CD4-positive, alpha-beta T cell treated with Interleukin-6 at 100 ng/mL for 8 hours (primary cell): ENCODE measurements at regions not wholly inside any gene's neighbourhood (a gene's known extent, or its start where the extent isn't known, plus 50 kb on each side); places are given as distances from the start of the nearest gene placed in this dataset.

Experiments used
- DNase-seq: peaks from one replicate; pipeline ENCODE4 v3.0.0-alpha.2; 2020; ENCODE audit warnings: mixed read lengths, low spot score

- no peak for DNase-seq
Measured at GRCh38 chr11:129324533-129325175, 51.0 kb upstream of the BARX2 start.

GRCh38 chr11:129323896-129324502 is 51.6 kb upstream of the BARX2 start:
- DNase-seq, result no peak

- DNase-seq, result no peak
Measured at GRCh38 chr11:129322941-129323340, 52.7 kb upstream of the BARX2 start.

- DNase-seq, result no peak
Measured at GRCh38 chr11:129321076-129321475, 54.6 kb upstream of the BARX2 start.

GRCh38 chr11:129320494-129320893 is 55.2 kb upstream of the BARX2 start:
- DNase-seq, result no peak

- no peak for DNase-seq
Measured at GRCh38 chr11:129319751-129320150, 55.9 kb upstream of the BARX2 start.

- DNase-seq, result no peak
Measured at GRCh38 chr11:129319201-129319600, 56.4 kb upstream of the BARX2 start.

- DNase-seq, result no peak
Measured at GRCh38 chr11:129317571-129317970, 58.1 kb upstream of the BARX2 start.

GRCh38 chr11:129316781-129317180 is 58.9 kb upstream of the BARX2 start:
- DNase-seq, result no peak

GRCh38 chr11:129315781-129316579 is 59.7 kb upstream of the BARX2 start:
- DNase-seq, result no peak

- no peak for DNase-seq
Measured at GRCh38 chr11:129314371-129314770, 61.3 kb upstream of the BARX2 start.

GRCh38 chr11:129313541-129314297 is 61.9 kb upstream of the BARX2 start:
- no peak for DNase-seq

GRCh38 chr11:129312730-129313503 is 62.7 kb upstream of the BARX2 start:
- DNase-seq, result no peak

GRCh38 chr11:129308241-129308865 is 67.3 kb upstream of the BARX2 start:
- no peak for DNase-seq

- DNase-seq, result no peak
Measured at GRCh38 chr11:129307162-129307561, 68.5 kb upstream of the BARX2 start.

- no peak for DNase-seq
Measured at GRCh38 chr11:129302386-129303101, 73.1 kb upstream of the BARX2 start.

GRCh38 chr11:129300099-129300498 is 75.5 kb upstream of the BARX2 start:
- no peak for DNase-seq

GRCh38 chr11:129298988-129299387 is 76.7 kb upstream of the BARX2 start:
- DNase-seq, result no peak

GRCh38 chr11:129295746-129296145 is 79.9 kb upstream of the BARX2 start:
- DNase-seq, result no peak

GRCh38 chr11:129292771-129293170 is 82.9 kb upstream of the BARX2 start:
- DNase-seq, result no peak

GRCh38 chr11:129292092-129292491 is 83.6 kb upstream of the BARX2 start:
- no peak for DNase-seq
